Spinal cord (tissue), 9 donors: ENCODE measurements at regions not wholly inside any gene's neighbourhood (a gene's known extent, or its start where the extent isn't known, plus 50 kb on each side); places are given as distances from the start of the nearest gene placed in this dataset.

Experiments
- DNase-seq, 6 donors: peaks; one replicate each; pipeline versions ENCODE4 v3.0.0 to v3.0.0-alpha.2; 2013 to 2015; ENCODE audit warnings: low spot score in 6 of 6, low read depth in 4 of 6
- H3K27ac ChIP-seq: one replicate; pipeline ENCODE4 v1.5.1; 2013; ENCODE audit warnings: low read depth, low read length, control low read depth
- H3K27me3 ChIP-seq: one replicate; pipeline ENCODE4 v1.6.1; 2013; ENCODE audit warnings: low read length; ENCODE audit not compliant: control insufficient read depth, insufficient read depth
- H3K36me3 ChIP-seq: one replicate; pipeline ENCODE4 v1.6.1; 2013; ENCODE audit warnings: low read length; ENCODE audit not compliant: control insufficient read depth, insufficient read depth
- H3K4me1 ChIP-seq: one replicate; pipeline ENCODE4 v1.6.1; 2013; ENCODE audit warnings: low read length; ENCODE audit not compliant: control insufficient read depth, insufficient read depth
- H3K4me3 ChIP-seq: one replicate; pipeline ENCODE4 v1.5.1; 2013; ENCODE audit warnings: low read depth, low read length, control low read depth
- H3K9me3 ChIP-seq: one replicate; pipeline ENCODE4 v1.6.1; 2013; ENCODE audit warnings: low read length; ENCODE audit not compliant: control insufficient read depth, insufficient read depth
- WGBS: methylation state at CpG from one replicate; pipeline ENCODE4 v1.1.5; 2013; ENCODE audit warnings: missing lambda C conversion rate; ENCODE audit not compliant: insufficient coverage; 5-methylcytosine and 5-hydroxymethylcytosine counted together
- donor health status: healthy.

- no peaks in the 10 kb centered on the region for H3K27me3 ChIP-seq
- no peak overlapping the region for H3K27ac ChIP-seq
- DNase-seq: no peak
- H3K36me3 ChIP-seq: no peaks in the 10 kb centered on the region
- H3K4me1 ChIP-seq: no peaks in the 10 kb centered on the region
- peaks cover 2% of the 10 kb centered on the region for H3K9me3 ChIP-seq
- no peak overlapping the region for H3K4me3 ChIP-seq
These were observed 475.6 kb downstream of the MAN2A1 start for GRCh38 chr5:110165366-110165765.

- peaks cover 2% of the 10 kb centered on the region for H3K9me3 ChIP-seq
- no peak overlapping the region for H3K4me3 ChIP-seq
- WGBS: no CpG with 5 or more reads among the region's 2 CpGs
- H3K27ac ChIP-seq: no peak overlapping the region
- no peaks in the 10 kb centered on the region for H3K36me3 ChIP-seq
- no peak for DNase-seq
- no peaks in the 10 kb centered on the region for H3K4me1 ChIP-seq
- H3K27me3 ChIP-seq: no peaks in the 10 kb centered on the region
These were observed 477.7 kb downstream of the MAN2A1 start for GRCh38 chr5:110167384-110167783.

GRCh38 chr5:110169461-110169860 lies 479.7 kb downstream of the MAN2A1 start:
- WGBS: no CpG with 5 or more reads among the region's 2 CpGs
- no peak for DNase-seq

GRCh38 chr5:110177729-110178128 lies 488.0 kb downstream of the MAN2A1 start:
- no peaks in the 10 kb centered on the region for H3K4me1 ChIP-seq
- WGBS: 100% methylated on average over 1 of the region's 2 CpGs
- no peaks in the 10 kb centered on the region for H3K36me3 ChIP-seq
- no peak overlapping the region for H3K27ac ChIP-seq
- no peak for DNase-seq
- H3K4me3 ChIP-seq: no peak overlapping the region
- no peaks in the 10 kb centered on the region for H3K27me3 ChIP-seq
- no peaks in the 10 kb centered on the region for H3K9me3 ChIP-seq

More at GRCh38 chr5:110169461-110169860, 479.7 kb downstream of the MAN2A1 start:
- H3K27me3 ChIP-seq: no peaks in the 10 kb centered on the region
- no peaks in the 10 kb centered on the region for H3K36me3 ChIP-seq
- H3K4me1 ChIP-seq: no peaks in the 10 kb centered on the region
- no peak overlapping the region for H3K4me3 ChIP-seq
- no peak overlapping the region for H3K27ac ChIP-seq
- peaks cover 2% of the 10 kb centered on the region for H3K9me3 ChIP-seq

GRCh38 chr5:110179321-110179720 lies 489.6 kb downstream of the MAN2A1 start:
- WGBS: no CpG with 5 or more reads among the region's 2 CpGs
- DNase-seq: peak in 1 of 6 donors; percentile 65
- H3K27ac ChIP-seq: no peak overlapping the region
- no peaks in the 10 kb centered on the region for H3K4me1 ChIP-seq
- H3K27me3 ChIP-seq: no peaks in the 10 kb centered on the region
- no peaks in the 10 kb centered on the region for H3K36me3 ChIP-seq
- H3K9me3 ChIP-seq: no peaks in the 10 kb centered on the region
- no peak overlapping the region for H3K4me3 ChIP-seq

GRCh38 chr5:110194191-110194590 lies 504.5 kb downstream of the MAN2A1 start:
- Histone ChIP-seq H3K27me3 (no peaks in the 10 kb centered on the region), H3K4me1 (no peaks in the 10 kb centered on the region), H3K27ac (no peak overlapping the region), H3K36me3 (no peaks in the 10 kb centered on the region), H3K4me3 (no peak overlapping the region), H3K9me3 (no peaks in the 10 kb centered on the region)
- no peak for DNase-seq

GRCh38 chr5:110195288-110195687 lies 505.6 kb downstream of the MAN2A1 start:
- no peak overlapping the region for H3K27ac ChIP-seq
- no peaks in the 10 kb centered on the region for H3K4me1 ChIP-seq
- H3K4me3 ChIP-seq: no peak overlapping the region
- H3K36me3 ChIP-seq: no peaks in the 10 kb centered on the region
- no CpG with 5 or more reads among the region's 1 CpG for WGBS
- H3K9me3 ChIP-seq: no peaks in the 10 kb centered on the region
- DNase-seq: peak in 2 of 6 donors; percentile 3 to 53
- no peaks in the 10 kb centered on the region for H3K27me3 ChIP-seq

GRCh38 chr5:110201791-110202190 lies 512.1 kb downstream of the MAN2A1 start:
- H3K36me3 ChIP-seq: no peaks in the 10 kb centered on the region

GRCh38 chr5:110203661-110204060 lies 513.9 kb downstream of the MAN2A1 start:
- DNase-seq: no peak
- Histone ChIP-seq H3K9me3 (no peaks in the 10 kb centered on the region), H3K4me3 (no peak overlapping the region), H3K27ac (no peak overlapping the region), H3K36me3 (no peaks in the 10 kb centered on the region), H3K4me1 (no peaks in the 10 kb centered on the region), H3K27me3 (no peaks in the 10 kb centered on the region)

More at GRCh38 chr5:110201791-110202190, 512.1 kb downstream of the MAN2A1 start:
- WGBS: no CpG with 5 or more reads among the region's 1 CpG
- H3K4me3 ChIP-seq: no peak overlapping the region
- DNase-seq: no peak
- H3K4me1 ChIP-seq: no peaks in the 10 kb centered on the region
- no peak overlapping the region for H3K27ac ChIP-seq
- no peaks in the 10 kb centered on the region for H3K9me3 ChIP-seq
- H3K27me3 ChIP-seq: no peaks in the 10 kb centered on the region

GRCh38 chr5:110209401-110209800 lies 517.1 kb downstream of the TMEM232 start:
- no peaks in the 10 kb centered on the region for H3K4me1 ChIP-seq
- H3K9me3 ChIP-seq: no peaks in the 10 kb centered on the region
- H3K27ac ChIP-seq: no peak overlapping the region
- DNase-seq: no peak
- 90% methylated on average over 2 of the region's 3 CpGs for WGBS
- no peaks in the 10 kb centered on the region for H3K27me3 ChIP-seq
- no peak overlapping the region for H3K4me3 ChIP-seq
- no peaks in the 10 kb centered on the region for H3K36me3 ChIP-seq
